OCI-LY1 (cell line): ENCODE measurements at regions not wholly inside any gene's neighbourhood (a gene's known extent, or its start where the extent isn't known, plus 50 kb on each side); places are given as distances from the start of the nearest gene placed in this dataset.

Source experiments
- H2AFZ ChIP-seq: fragments of 200-600 bp; sonication (generic), shearing (Covaris generic); 2 replicates; pipeline ENCODE4 v1.6.0; 2014; ENCODE audit warnings: antibody characterized with exemption, mild to moderate bottlenecking, low read length
- H3F3A ChIP-seq: fragments of 200-600 bp; sonication (generic), shearing (Covaris generic); 2 replicates; pipeline ENCODE4 v1.6.0; 2014; ENCODE audit warnings: mild to moderate bottlenecking, antibody characterized with exemption, low read length, moderate library complexity; ENCODE audit not compliant: insufficient read depth
- H3K27ac ChIP-seq: fragments of 200-600 bp; sonication (generic); 2 replicates; pipeline ENCODE4 v1.5.1; 2014; ENCODE audit warnings: low read length, mixed run types, mild to moderate bottlenecking, low read depth; ENCODE audit not compliant: poor library complexity, severe bottlenecking
- H3K27me3 ChIP-seq: fragments of 200-600 bp; sonication (generic); 2 replicates; pipeline ENCODE4 v1.6.0; 2014; ENCODE audit warnings: antibody characterized with exemption, mild to moderate bottlenecking, low read length, moderate library complexity; ENCODE audit not compliant: insufficient read depth
- H3K36me3 ChIP-seq: fragments of 200-600 bp; sonication (generic); 2 replicates; pipeline ENCODE4 v1.6.1; 2014; ENCODE audit warnings: mild to moderate bottlenecking, antibody characterized with exemption, low read length, moderate library complexity, mixed read lengths; ENCODE audit not compliant: insufficient read depth
- H3K4me1 ChIP-seq: fragments of 200-600 bp; sonication (generic); 2 replicates; pipeline ENCODE4 v1.5.1; 2014; ENCODE audit warnings: mild to moderate bottlenecking, low read length, moderate library complexity; ENCODE audit not compliant: insufficient read depth, severe bottlenecking
- H3K4me2 ChIP-seq: fragments of 200-600 bp; sonication (generic), shearing (Covaris generic); 2 replicates; pipeline ENCODE4 v1.6.1; 2014; ENCODE audit warnings: low read length
- H3K4me3 ChIP-seq: fragments of 200-600 bp; sonication (generic); 2 replicates; pipeline ENCODE4 v1.5.1; 2014; ENCODE audit warnings: low read length, low read depth, mild to moderate bottlenecking, mixed read lengths; ENCODE audit not compliant: poor library complexity, severe bottlenecking
- H3K79me2 ChIP-seq: fragments of 200-600 bp; shearing (Covaris generic); 2 replicates; pipeline ENCODE4 v1.6.1; 2016; ENCODE audit warnings: mixed run types, low read length, mixed read lengths; ENCODE audit not compliant: insufficient read depth
- H3K9ac ChIP-seq: fragments of 200-600 bp; sonication (generic), shearing (Covaris generic); 2 replicates; pipeline ENCODE4 v1.6.1; 2014; ENCODE audit warnings: mild to moderate bottlenecking, low read length, mixed read lengths
- H3K9me2 ChIP-seq: fragments of 200-600 bp; sonication (generic), shearing (Covaris generic); 2 replicates; pipeline ENCODE4 v1.6.1; 2014; ENCODE audit warnings: low read depth, mild to moderate bottlenecking, low read length, mixed read lengths
- H3K9me3 ChIP-seq: fragments of 200-600 bp; shearing (Covaris generic); 2 replicates; pipeline ENCODE4 v1.6.1; 2014; ENCODE audit warnings: low read length, mixed read lengths
- H4K20me1 ChIP-seq: fragments of 200-600 bp; sonication (generic), shearing (Covaris generic); 2 replicates; pipeline ENCODE4 v1.6.0; 2016; ENCODE audit warnings: mild to moderate bottlenecking, low read length; ENCODE audit not compliant: insufficient read depth
- EZH2 ChIP-seq: fragments of 200-600 bp; sonication (generic), shearing (Covaris generic); IDR thresholded peaks from 2 replicates; pipeline ENCODE4 v1.8.0; 2017; ENCODE audit warnings: borderline replicate concordance, mixed run types, mild to moderate bottlenecking, antibody characterized with exemption, low read length, moderate library complexity, mixed read lengths
- TF ChIP-seq, protein P1 (sequence below): fragments of 200-600 bp; sonication (generic), shearing (Covaris generic); IDR thresholded peaks from 2 replicates; pipeline ENCODE4 v1.5.1; 2017; ENCODE audit warnings: mild to moderate bottlenecking, antibody characterized with exemption, low read length, moderate library complexity, mixed read lengths

- Histone ChIP-seq H3K4me1 (no peaks in the 10 kb centered on the region), H3K9me3 (no peaks in the 10 kb centered on the region), H3K27ac (no peak overlapping the region), H3K9ac (no peak overlapping the region), H3F3A (no peaks in the 10 kb centered on the region), H3K4me3 (no peak overlapping the region), H3K27me3 (no peaks in the 10 kb centered on the region), H3K9me2 (no peaks in the 10 kb centered on the region), H4K20me1 (no peaks in the 10 kb centered on the region), H2AFZ (no peak overlapping the region), H3K79me2 (no peaks in the 10 kb centered on the region), H3K36me3 (no peaks in the 10 kb centered on the region), H3K4me2 (no peak overlapping the region)
- TF ChIP-seq, protein P1, sequence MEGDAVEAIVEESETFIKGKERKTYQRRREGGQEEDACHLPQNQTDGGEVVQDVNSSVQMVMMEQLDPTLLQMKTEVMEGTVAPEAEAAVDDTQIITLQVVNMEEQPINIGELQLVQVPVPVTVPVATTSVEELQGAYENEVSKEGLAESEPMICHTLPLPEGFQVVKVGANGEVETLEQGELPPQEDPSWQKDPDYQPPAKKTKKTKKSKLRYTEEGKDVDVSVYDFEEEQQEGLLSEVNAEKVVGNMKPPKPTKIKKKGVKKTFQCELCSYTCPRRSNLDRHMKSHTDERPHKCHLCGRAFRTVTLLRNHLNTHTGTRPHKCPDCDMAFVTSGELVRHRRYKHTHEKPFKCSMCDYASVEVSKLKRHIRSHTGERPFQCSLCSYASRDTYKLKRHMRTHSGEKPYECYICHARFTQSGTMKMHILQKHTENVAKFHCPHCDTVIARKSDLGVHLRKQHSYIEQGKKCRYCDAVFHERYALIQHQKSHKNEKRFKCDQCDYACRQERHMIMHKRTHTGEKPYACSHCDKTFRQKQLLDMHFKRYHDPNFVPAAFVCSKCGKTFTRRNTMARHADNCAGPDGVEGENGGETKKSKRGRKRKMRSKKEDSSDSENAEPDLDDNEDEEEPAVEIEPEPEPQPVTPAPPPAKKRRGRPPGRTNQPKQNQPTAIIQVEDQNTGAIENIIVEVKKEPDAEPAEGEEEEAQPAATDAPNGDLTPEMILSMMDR, result no peak
- no peak for TF ChIP-seq EZH2
Observed at GRCh38 chr6:16067568-16067967, 61.3 kb upstream of the MYLIP start.

- H3K4me3 ChIP-seq, result no peak overlapping the region
- H3K79me2 ChIP-seq, result no peaks in the 10 kb centered on the region
- no peaks in the 10 kb centered on the region for H3K36me3 ChIP-seq
- no peak overlapping the region for H3K9ac ChIP-seq
- TF ChIP-seq, protein P1, result no peak
- no peak for TF ChIP-seq EZH2
- no peaks in the 10 kb centered on the region for H3K9me3 ChIP-seq
- no peaks in the 10 kb centered on the region for H3K4me1 ChIP-seq
- no peaks in the 10 kb centered on the region for H3K9me2 ChIP-seq
- H4K20me1 ChIP-seq, result no peaks in the 10 kb centered on the region
- H2AFZ ChIP-seq, result no peak overlapping the region
- H3F3A ChIP-seq, result no peaks in the 10 kb centered on the region
- no peak overlapping the region for H3K4me2 ChIP-seq
- H3K27ac ChIP-seq, result no peak overlapping the region
- H3K27me3 ChIP-seq, result no peaks in the 10 kb centered on the region
Observed at GRCh38 chr6:16064671-16065072, 64.2 kb upstream of the MYLIP start.

GRCh38 chr6:16063580-16063979, 65.3 kb upstream of the MYLIP start:
- no peak overlapping the region for H2AFZ ChIP-seq
- no peak overlapping the region for H3K4me3 ChIP-seq
- H3K27me3 ChIP-seq, result no peaks in the 10 kb centered on the region
- H4K20me1 ChIP-seq, result no peaks in the 10 kb centered on the region
- no peaks in the 10 kb centered on the region for H3K4me1 ChIP-seq
- H3K36me3 ChIP-seq, result no peaks in the 10 kb centered on the region
- TF ChIP-seq, protein P1, result no peak
- no peak for TF ChIP-seq EZH2
- H3K9ac ChIP-seq, result no peak overlapping the region
- H3K79me2 ChIP-seq, result no peaks in the 10 kb centered on the region
- H3F3A ChIP-seq, result no peaks in the 10 kb centered on the region
- H3K9me2 ChIP-seq, result no peaks in the 10 kb centered on the region
- H3K27ac ChIP-seq, result no peak overlapping the region
- no peak overlapping the region for H3K4me2 ChIP-seq
- no peaks in the 10 kb centered on the region for H3K9me3 ChIP-seq
